GM19239 (cell line): ENCODE measurements at regions not wholly inside any gene's neighbourhood (a gene's known extent, or its start where the extent isn't known, plus 50 kb on each side); places are given as distances from the start of the nearest gene placed in this dataset.
"Not testable (repeated sequence)": the region's sequence is repeated elsewhere in the genome, so short reads cannot be mapped to it uniquely, and the experiment has no call there.

Experiments
- DNase-seq: peaks from one replicate; pipeline ENCODE4 v3.0.0; 2011; ENCODE audit warnings: low spot score; ENCODE audit not compliant: insufficient read length
- FAIRE-seq: peaks from 2 replicates; lab custom pipeline; 2011; peaks lifted over from hg19 to GRCh38; lab: Jason Lieb, UNC

DNA sequence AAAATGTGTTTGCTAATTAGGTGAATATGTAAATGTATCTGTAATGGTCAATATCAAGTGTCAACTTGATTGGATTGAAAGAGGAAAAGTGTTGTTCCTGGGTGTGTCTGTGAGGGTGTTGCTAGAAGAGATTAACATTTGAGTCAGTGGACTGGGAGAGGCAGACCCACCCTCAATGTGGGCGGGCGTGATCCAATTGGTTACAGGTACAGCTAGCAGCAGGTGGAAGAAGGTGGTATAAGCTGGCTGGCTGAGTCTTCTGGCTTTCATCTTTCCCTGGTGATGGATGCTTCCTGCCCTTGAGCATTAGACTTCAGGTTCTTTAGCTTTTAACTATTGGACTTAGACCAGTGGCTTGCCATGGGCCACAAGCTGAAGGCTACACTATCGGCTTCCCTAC, 779.0 kb upstream of the CTNND2 start:
- DNase-seq (no peak), FAIRE-seq (no peak)

GRCh38 chr5:12679731-12680130, 775.5 kb upstream of the CTNND2 start:
- FAIRE-seq = no peak
- no peak for DNase-seq

- FAIRE-seq (no peak), DNase-seq (no peak)
Observed at GRCh38 chr5:12675959-12676358, 771.7 kb upstream of the CTNND2 start.

- no peak for DNase-seq
- no peak for FAIRE-seq
Observed at GRCh38 chr5:12672141-12672540, 767.9 kb upstream of the CTNND2 start.

DNA sequence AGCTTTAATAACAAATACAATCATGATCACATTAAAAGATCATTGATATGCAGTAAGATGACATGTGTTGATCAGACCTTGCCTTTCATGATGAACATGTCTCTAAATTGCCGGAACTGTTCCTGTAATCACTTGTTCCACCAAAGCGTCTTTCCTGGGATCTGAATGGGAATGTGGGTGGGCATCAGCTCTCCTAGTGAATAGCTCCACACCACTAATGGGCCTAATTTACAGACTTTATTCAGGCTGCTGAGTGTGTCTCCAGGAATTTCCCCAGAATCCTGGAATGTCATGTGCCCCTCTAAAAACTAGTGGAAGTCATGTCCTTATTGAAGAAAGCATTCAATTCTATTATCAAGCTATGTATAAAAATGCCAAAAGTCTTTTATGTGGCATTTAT, 765.1 kb upstream of the CTNND2 start:
- no peak for FAIRE-seq
- DNase-seq = no peak

- no peak for FAIRE-seq
- DNase-seq = no peak
Observed at GRCh38 chr5:12668564-12668963, 764.3 kb upstream of the CTNND2 start.

DNA sequence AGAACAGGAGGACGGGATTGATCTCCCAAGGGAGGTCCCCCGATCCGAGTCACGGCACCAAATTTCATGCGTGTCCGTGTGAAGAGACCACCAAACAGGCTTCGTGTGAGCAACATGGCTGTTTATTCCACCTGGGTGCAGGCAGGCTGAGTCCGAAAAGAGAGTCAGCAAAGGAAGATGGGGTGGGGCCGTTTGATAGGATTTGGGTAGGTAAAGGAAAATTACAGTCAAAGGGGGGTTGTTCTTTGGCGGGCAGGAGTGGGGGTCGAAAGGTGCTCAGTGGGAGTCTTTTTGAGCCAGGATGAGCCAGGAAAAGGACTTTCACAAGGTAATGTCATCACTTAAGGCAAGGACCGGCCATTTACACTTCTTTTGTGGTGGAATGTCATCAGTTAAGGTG, 763.6 kb upstream of the CTNND2 start:
- not testable (repeated sequence) for FAIRE-seq, DNase-seq

DNA sequence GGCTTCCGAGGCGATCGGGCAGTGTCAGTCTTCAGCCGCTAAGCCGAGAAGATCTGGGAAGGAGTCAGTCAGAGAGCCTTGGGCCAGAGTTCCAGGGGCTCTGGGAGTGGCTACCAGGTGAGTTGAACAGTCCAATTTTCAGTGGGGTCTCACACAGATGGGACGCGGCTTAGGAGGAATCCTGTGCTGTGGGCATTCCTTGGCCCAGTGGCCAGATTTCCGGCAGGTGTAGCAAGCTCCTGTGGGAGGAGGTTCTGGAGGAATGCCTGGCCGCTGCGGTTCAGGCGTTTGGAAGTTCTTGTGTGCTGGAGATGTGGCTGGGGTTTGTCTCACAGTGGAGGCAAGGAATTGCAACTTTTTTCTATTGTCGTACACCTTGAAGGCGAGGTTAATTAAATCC, 761.5 kb upstream of the CTNND2 start:
- FAIRE-seq, DNase-seq: not testable (repeated sequence)

DNA sequence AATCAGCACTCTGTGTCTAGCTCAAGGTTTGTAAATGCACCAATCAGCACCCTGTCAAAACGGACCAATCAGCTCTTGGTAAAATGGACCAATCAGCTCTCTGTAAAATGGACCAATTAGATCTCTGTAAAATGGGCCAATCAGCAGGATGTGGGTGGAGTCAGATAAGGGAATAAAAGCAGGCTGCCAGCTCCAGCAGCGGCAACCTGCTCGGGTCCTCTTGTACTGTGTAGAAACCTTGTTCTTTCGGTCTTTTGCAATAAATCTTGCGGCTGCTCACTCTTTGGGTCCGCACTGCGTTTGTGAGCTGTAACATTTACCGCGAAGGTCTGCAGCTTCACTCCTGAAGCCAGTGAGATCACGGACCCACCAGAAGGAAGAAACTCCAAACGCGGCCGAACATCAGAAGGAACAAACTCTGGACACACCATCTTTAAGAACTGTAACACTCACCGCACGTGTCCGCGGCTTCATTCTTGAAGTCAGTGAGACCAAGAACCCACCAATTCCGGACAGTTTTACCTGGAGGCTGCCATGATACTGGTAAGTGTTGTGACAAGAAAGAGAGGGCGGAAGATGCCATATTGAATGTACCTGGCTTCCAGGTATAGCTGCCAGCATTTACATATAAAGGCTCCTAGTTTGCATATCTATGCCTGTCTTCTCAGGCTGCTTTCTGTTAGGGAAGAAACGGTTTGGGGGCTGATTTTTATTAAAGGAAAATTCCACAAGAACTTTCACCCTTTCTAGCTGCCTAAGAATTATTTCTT, 758.5 kb upstream of the CTNND2 start:
- FAIRE-seq = no peak

GRCh38 chr5:12661617-12662370, 757.5 kb upstream of the CTNND2 start:
- FAIRE-seq (no peak), DNase-seq (no peak)

More for the DNA sequence above, 758.5 kb upstream of the CTNND2 start:
- no peak for DNase-seq

DNA sequence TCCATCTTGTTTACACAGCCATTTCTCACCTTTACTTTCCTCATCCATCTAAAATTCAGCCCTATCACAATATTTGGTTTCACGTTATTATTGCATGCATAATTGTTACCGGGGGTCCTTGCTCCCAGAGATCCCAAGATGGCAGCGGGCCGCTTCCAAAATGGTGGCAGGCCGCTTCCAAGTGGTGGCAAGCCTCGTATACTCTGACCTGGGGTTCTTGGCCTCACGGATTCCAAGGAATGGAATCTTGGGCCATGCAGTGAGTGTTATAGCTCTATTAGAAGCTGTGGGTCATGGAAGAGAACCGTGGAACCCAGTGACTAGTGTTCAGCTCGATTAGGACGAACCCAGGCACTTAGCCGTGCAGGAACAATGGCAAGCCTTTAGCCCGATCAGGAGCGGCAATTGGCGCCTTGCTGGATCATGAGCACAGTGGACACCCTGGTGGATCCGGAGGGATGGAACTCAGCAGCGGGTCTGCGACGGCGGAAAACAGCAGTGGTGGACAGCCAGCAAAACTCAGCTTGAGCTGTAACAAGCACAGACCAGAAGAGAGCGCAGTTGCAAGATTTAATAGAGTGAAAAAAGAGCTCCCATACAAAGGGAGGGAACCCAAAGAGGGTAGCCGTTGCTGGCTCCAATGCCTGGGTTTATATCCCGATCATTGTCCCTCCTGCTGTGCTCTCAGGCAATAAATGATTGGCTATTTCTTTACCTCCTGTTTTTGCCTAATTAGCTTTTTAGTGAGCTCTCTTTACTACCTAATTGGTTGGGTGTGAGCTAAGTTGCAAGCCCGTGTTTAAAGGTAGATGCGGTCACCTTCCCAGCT, 756.2 kb upstream of the CTNND2 start:
- not testable (repeated sequence) for FAIRE-seq, DNase-seq

GRCh38 chr5:12659686-12660085, 755.4 kb upstream of the CTNND2 start:
- FAIRE-seq = no peak
- no peak for DNase-seq

- no peak for DNase-seq
- FAIRE-seq = no peak
Observed at GRCh38 chr5:12658871-12659446, 754.7 kb upstream of the CTNND2 start.

DNA sequence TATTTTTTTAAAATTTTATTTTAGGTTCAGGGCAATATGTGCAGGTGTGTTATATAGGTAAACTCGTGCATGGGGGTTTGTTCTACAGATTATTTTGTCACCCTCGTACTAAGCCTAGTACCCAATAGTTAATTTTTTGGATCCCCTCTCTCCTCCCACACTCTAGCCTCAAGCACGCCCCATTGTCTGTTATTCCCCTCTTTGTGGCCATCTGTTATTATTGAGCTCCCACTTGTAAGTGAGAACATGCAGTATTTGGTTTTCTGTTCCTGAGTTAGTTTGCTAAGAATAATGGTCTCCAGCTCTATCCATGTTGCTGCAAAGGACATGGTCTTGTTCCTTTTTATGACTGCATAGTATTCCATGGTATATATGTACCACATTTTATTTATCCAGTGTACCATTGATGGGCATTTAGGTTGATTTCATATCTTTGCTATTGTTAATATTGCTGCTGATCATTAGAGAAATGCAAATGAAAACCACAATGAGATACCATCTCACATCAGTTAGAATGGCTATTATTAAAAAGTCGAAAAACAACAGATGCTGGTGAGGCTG, 753.7 kb upstream of the CTNND2 start:
- not testable (repeated sequence) for FAIRE-seq, DNase-seq

DNA sequence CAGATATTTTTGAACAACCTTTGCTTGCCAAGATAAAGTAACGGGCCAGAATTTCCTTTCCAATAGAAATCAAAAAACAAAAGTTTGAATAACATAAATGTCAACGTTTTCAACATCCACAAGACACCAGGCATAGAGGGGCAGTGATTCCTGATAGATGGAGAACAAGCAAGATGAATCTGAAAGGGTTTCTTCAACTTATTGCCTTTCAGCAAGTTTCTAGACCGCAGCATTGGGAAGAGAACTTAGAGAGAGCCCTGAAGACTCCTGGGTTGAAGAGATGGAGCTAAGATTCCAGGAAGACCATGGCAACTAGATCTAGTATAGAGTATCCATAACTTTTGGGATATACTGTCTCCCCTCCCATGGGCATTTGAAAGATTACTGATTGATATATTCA, 751.4 kb upstream of the CTNND2 start:
- FAIRE-seq (no peak), DNase-seq (no peak)

GRCh38 chr5:12652201-12652600, 748.0 kb upstream of the CTNND2 start:
- FAIRE-seq (no peak), DNase-seq (no peak)

- DNase-seq (no peak), FAIRE-seq (no peak)
Observed at GRCh38 chr5:12648558-12648957, 744.3 kb upstream of the CTNND2 start.

- no peak for FAIRE-seq
- DNase-seq = no peak
Observed at GRCh38 chr5:12647613-12648012, 743.4 kb upstream of the CTNND2 start.

- DNase-seq (no peak), FAIRE-seq (no peak)
Observed at GRCh38 chr5:12645582-12645981, 741.3 kb upstream of the CTNND2 start.

DNA sequence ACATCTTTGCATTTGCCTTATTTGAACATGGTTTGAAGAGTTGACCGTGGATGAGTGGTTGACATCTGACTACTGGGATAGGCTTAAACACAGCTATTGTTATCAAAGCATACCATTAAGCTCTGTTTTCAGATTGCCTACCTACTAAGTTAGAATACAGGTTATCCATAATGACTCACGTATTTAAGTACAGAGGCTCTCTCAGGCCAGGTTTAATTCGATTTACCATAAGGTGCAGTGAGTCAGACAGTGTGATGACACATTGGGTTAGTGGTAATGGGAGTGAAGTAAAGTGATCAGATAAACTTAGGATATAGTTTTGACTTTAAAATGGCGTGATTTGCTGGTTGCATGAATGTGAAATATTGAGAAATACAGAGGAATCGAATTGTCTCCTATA, 732.0 kb upstream of the CTNND2 start:
- FAIRE-seq (no peak), DNase-seq (no peak)
